ENCODE measurements at regions not wholly inside any gene's neighbourhood (a gene's known extent, or its start where the extent isn't known, plus 50 kb on each side); places are given as distances from the start of the nearest gene placed in this dataset.

DNA sequence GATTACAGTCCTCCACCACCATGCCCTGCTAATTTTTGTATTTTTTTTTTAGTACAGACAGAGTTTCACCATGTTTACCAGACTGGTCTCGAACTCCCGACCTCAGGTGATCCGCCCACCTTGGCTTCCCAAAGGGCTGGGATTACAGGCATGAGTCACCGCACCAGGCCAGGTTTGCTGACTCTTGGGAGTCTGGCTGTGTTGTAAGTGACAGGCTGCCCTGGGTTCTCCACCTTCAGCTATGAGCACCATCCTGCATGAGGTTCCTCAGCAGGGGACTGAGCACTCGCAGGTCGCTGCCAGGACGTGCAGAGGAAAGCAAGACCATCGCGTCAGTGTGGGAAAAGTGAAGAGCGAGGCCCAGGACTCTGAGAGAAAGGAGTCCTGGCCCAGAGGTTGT lies 112.6 kb upstream of the NDUFV2 start (continued):
- TF ChIP-seq, protein P1, sequence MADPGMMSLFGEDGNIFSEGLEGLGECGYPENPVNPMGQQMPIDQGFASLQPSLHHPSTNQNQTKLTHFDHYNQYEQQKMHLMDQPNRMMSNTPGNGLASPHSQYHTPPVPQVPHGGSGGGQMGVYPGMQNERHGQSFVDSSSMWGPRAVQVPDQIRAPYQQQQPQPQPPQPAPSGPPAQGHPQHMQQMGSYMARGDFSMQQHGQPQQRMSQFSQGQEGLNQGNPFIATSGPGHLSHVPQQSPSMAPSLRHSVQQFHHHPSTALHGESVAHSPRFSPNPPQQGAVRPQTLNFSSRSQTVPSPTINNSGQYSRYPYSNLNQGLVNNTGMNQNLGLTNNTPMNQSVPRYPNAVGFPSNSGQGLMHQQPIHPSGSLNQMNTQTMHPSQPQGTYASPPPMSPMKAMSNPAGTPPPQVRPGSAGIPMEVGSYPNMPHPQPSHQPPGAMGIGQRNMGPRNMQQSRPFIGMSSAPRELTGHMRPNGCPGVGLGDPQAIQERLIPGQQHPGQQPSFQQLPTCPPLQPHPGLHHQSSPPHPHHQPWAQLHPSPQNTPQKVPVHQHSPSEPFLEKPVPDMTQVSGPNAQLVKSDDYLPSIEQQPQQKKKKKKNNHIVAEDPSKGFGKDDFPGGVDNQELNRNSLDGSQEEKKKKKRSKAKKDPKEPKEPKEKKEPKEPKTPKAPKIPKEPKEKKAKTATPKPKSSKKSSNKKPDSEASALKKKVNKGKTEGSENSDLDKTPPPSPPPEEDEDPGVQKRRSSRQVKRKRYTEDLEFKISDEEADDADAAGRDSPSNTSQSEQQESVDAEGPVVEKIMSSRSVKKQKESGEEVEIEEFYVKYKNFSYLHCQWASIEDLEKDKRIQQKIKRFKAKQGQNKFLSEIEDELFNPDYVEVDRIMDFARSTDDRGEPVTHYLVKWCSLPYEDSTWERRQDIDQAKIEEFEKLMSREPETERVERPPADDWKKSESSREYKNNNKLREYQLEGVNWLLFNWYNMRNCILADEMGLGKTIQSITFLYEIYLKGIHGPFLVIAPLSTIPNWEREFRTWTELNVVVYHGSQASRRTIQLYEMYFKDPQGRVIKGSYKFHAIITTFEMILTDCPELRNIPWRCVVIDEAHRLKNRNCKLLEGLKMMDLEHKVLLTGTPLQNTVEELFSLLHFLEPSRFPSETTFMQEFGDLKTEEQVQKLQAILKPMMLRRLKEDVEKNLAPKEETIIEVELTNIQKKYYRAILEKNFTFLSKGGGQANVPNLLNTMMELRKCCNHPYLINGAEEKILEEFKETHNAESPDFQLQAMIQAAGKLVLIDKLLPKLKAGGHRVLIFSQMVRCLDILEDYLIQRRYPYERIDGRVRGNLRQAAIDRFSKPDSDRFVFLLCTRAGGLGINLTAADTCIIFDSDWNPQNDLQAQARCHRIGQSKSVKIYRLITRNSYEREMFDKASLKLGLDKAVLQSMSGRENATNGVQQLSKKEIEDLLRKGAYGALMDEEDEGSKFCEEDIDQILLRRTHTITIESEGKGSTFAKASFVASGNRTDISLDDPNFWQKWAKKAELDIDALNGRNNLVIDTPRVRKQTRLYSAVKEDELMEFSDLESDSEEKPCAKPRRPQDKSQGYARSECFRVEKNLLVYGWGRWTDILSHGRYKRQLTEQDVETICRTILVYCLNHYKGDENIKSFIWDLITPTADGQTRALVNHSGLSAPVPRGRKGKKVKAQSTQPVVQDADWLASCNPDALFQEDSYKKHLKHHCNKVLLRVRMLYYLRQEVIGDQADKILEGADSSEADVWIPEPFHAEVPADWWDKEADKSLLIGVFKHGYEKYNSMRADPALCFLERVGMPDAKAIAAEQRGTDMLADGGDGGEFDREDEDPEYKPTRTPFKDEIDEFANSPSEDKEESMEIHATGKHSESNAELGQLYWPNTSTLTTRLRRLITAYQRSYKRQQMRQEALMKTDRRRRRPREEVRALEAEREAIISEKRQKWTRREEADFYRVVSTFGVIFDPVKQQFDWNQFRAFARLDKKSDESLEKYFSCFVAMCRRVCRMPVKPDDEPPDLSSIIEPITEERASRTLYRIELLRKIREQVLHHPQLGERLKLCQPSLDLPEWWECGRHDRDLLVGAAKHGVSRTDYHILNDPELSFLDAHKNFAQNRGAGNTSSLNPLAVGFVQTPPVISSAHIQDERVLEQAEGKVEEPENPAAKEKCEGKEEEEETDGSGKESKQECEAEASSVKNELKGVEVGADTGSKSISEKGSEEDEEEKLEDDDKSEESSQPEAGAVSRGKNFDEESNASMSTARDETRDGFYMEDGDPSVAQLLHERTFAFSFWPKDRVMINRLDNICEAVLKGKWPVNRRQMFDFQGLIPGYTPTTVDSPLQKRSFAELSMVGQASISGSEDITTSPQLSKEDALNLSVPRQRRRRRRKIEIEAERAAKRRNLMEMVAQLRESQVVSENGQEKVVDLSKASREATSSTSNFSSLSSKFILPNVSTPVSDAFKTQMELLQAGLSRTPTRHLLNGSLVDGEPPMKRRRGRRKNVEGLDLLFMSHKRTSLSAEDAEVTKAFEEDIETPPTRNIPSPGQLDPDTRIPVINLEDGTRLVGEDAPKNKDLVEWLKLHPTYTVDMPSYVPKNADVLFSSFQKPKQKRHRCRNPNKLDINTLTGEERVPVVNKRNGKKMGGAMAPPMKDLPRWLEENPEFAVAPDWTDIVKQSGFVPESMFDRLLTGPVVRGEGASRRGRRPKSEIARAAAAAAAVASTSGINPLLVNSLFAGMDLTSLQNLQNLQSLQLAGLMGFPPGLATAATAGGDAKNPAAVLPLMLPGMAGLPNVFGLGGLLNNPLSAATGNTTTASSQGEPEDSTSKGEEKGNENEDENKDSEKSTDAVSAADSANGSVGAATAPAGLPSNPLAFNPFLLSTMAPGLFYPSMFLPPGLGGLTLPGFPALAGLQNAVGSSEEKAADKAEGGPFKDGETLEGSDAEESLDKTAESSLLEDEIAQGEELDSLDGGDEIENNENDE (IDR thresholded peaks at IDR 0.05; ENCODE audit: insufficient replicate concordance, low read length) = no peak

All from H1 (cell line).